GM12874 (cell line): ENCODE measurements at regions not wholly inside any gene's neighbourhood (a gene's known extent, or its start where the extent isn't known, plus 50 kb on each side); places are given as distances from the start of the nearest gene placed in this dataset.

Experiments used
- TF ChIP-seq, protein P1 (sequence below): IDR thresholded peaks from 2 replicates; pipeline ENCODE4 v1.5.1; 2011; ENCODE audit warnings: low read depth, mild to moderate bottlenecking, control low read depth, low read length, moderate library complexity; ENCODE audit not compliant: insufficient read depth

DNA sequence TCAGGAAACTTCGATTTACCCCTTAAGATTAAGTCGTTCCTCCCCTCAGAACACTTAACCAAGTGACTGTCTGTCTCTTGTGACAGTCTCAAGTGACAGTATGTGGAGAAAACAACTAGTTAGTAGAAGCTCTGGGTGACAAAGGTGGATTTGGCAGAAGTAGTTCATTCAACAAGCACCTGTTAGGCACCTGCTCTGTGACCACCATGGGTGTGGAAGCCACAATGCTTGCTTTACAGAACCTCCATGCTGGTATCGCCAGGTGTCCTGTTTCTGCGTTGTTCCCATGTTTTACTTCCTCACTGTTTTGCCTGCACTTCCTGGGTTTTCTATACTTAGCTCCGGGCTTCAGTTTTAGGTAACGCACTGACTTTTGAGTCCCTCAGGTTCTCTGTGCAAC is 337.4 kb upstream of the DCC start:
- TF ChIP-seq, protein P1, sequence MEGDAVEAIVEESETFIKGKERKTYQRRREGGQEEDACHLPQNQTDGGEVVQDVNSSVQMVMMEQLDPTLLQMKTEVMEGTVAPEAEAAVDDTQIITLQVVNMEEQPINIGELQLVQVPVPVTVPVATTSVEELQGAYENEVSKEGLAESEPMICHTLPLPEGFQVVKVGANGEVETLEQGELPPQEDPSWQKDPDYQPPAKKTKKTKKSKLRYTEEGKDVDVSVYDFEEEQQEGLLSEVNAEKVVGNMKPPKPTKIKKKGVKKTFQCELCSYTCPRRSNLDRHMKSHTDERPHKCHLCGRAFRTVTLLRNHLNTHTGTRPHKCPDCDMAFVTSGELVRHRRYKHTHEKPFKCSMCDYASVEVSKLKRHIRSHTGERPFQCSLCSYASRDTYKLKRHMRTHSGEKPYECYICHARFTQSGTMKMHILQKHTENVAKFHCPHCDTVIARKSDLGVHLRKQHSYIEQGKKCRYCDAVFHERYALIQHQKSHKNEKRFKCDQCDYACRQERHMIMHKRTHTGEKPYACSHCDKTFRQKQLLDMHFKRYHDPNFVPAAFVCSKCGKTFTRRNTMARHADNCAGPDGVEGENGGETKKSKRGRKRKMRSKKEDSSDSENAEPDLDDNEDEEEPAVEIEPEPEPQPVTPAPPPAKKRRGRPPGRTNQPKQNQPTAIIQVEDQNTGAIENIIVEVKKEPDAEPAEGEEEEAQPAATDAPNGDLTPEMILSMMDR = no peak

- TF ChIP-seq, protein P1 = no peak
Measured at GRCh38 chr18:52007105-52007504, 332.9 kb upstream of the DCC start.

DNA sequence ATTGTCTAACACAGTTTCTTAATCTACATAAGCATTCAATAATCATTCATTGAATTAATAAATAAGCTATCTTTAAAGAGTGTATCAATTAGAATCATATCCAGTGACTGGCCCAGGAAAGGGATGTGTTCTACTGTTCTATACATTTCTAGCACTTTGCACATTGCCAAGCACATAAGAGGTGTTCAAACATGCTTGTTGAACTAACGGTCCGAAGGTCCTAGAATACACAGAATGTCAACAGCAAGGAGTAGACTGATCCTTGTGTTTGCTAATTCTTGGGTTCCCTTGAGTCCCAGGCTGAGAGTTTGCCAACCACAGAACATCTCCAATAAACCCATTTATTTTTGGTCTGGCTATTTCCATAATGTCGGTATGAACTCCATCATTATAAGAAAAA is 331.7 kb upstream of the DCC start:
- TF ChIP-seq, protein P1 = no peak

- TF ChIP-seq, protein P1 = no peak
Measured at GRCh38 chr18:52008736-52009135, 331.3 kb upstream of the DCC start.

- TF ChIP-seq, protein P1 = no peak
Measured at GRCh38 chr18:52009958-52010357, 330.0 kb upstream of the DCC start.

DNA sequence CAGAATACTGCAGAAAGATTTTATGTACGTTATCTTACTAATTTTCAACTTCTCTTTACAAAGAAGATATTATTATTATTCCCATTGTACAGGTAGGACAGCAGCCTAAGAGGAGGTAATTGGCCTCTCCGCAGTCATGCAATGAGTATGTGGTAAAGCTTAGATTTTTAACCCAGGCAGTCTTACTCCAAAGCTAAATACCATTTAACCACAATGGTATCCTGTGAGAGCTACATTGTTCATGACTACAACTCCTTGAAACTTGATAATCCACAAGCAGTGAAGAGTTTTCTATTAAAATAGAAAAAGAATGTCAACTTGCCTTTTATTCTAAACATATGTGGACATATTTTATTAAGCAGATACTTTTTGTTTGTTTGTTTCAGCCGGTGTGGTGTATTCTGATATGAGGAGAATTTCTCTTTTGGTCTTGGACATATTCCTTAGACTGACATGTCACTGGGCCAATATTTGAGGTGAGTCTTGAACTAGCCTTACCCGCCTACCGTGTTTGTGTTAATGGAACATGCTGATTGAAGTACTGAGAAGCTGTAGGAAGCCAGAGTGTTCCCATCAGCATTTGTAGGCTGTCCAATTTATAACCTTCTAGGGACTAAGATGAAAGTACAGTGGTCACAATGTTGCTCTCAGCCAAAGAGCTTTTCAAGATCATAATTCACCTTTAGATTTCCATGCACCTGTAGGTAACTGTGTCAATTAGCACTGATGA is 293.9 kb upstream of the DCC start:
- TF ChIP-seq, protein P1 = no peak

- TF ChIP-seq, protein P1 = no peak
Measured at GRCh38 chr18:52046842-52047241, 293.2 kb upstream of the DCC start.
